NCI-H1105 (cell line): ENCODE measurements at regions not wholly inside any gene's neighbourhood (a gene's known extent, or its start where the extent isn't known, plus 50 kb on each side); places are given as distances from the start of the nearest gene placed in this dataset.

Experiments used
- DNase-seq: peaks from one replicate; lab custom pipeline; 2025; lab: John Stamatoyannopoulos, UW

- DNase-seq, result no peak
These were observed 313.4 kb downstream of the LPIN1 start for GRCh38 chr2:12059616-12060441.

GRCh38 chr2:12060886-12061285 lies 314.5 kb downstream of the LPIN1 start:
- DNase-seq, result no peak

- DNase-seq, result no peak
These were observed 315.0 kb downstream of the LPIN1 start for GRCh38 chr2:12061286-12062052.

GRCh38 chr2:12062053-12062395 lies 315.6 kb downstream of the LPIN1 start:
- DNase-seq, result no peak

- DNase-seq, result no peak
These were observed 316.8 kb downstream of the LPIN1 start for GRCh38 chr2:12063210-12063609.

GRCh38 chr2:12064153-12064552 lies 317.7 kb downstream of the LPIN1 start:
- DNase-seq, result no peak

GRCh38 chr2:12066116-12066515 lies 319.7 kb downstream of the LPIN1 start:
- no peak for DNase-seq

- no peak for DNase-seq
These were observed 320.6 kb downstream of the LPIN1 start for GRCh38 chr2:12066986-12067385.

- DNase-seq, result no peak
These were observed 322.5 kb downstream of the LPIN1 start for GRCh38 chr2:12068796-12069538.

GRCh38 chr2:12070153-12070552 lies 323.7 kb downstream of the LPIN1 start:
- DNase-seq, result no peak

GRCh38 chr2:12070581-12070980 lies 324.1 kb downstream of the LPIN1 start:
- no peak for DNase-seq

- DNase-seq, result no peak
These were observed 324.9 kb downstream of the LPIN1 start for GRCh38 chr2:12071318-12071717.

GRCh38 chr2:12073217-12073852 lies 326.9 kb downstream of the LPIN1 start:
- DNase-seq, result no peak

- DNase-seq, result no peak
These were observed 327.9 kb downstream of the LPIN1 start for GRCh38 chr2:12074126-12074844.

- no peak for DNase-seq
These were observed 328.4 kb downstream of the LPIN1 start for GRCh38 chr2:12074845-12075217.

GRCh38 chr2:12075603-12076002 lies 329.2 kb downstream of the LPIN1 start:
- DNase-seq, result no peak

GRCh38 chr2:12076810-12077209 lies 330.4 kb downstream of the LPIN1 start:
- DNase-seq, result peak; percentile 81

- no peak for DNase-seq
These were observed 333.9 kb downstream of the LPIN1 start for GRCh38 chr2:12080360-12080759.

GRCh38 chr2:12081481-12082210 lies 335.2 kb downstream of the LPIN1 start:
- no peak for DNase-seq

- DNase-seq, result no peak
These were observed 336.7 kb downstream of the LPIN1 start for GRCh38 chr2:12083081-12083581.
